ENCODE measurements at regions not wholly inside any gene's neighbourhood (a gene's known extent, or its start where the extent isn't known, plus 50 kb on each side); places are given as distances from the start of the nearest gene placed in this dataset.

- DNase-seq (ENCODE audit: low spot score): peak; percentile 12
Observed at GRCh38 chrX:110852180-110852579, 56.6 kb upstream of the CHRDL1 start.

GRCh38 chrX:110851780-110852179 is 56.2 kb upstream of the CHRDL1 start:
- no peak for DNase-seq (ENCODE audit: low spot score)

- peak; percentile 44 for DNase-seq (ENCODE audit: low spot score)
Observed at GRCh38 chrX:110847334-110847733, 51.7 kb upstream of the CHRDL1 start.

GRCh38 chrX:110846071-110846470 is 50.5 kb upstream of the CHRDL1 start:
- DNase-seq (ENCODE audit: low spot score): no peak

All from AG08396 (cell line).